ENCODE measurements at regions not wholly inside any gene's neighbourhood (a gene's known extent, or its start where the extent isn't known, plus 50 kb on each side); places are given as distances from the start of the nearest gene placed in this dataset.

GRCh38 chr3:6508410-6508759 is 352.5 kb upstream of the GRM7 start:
- no peak for TF ChIP-seq CTCF (IDR thresholded peaks at IDR 0.05; ENCODE audit: borderline replicate concordance, extremely low read depth, insufficient read depth)
- Histone ChIP-seq H3K36me3 (ENCODE audit: control insufficient read depth in 2 of 3, insufficient read depth in 3 of 3, low read length in 3 of 3) (no peaks in the 10 kb centered on the region), H3K27ac (ENCODE audit: low read depth in 2 of 2, low read length in 2 of 2) (no peak overlapping the region), H3K27me3 (ENCODE audit: control insufficient read depth, insufficient read depth, low read length) (no peaks in the 10 kb centered on the region), H3K4me1 (ENCODE audit: control insufficient read depth in 2 of 3, insufficient read depth in 2 of 3, low read depth in 1 of 3, low read length in 3 of 3) (no peaks in the 10 kb centered on the region), H3K4me3 (ENCODE audit: low read length in 3 of 3) (no peak overlapping the region), H3K9ac (ENCODE audit: low read length in 3 of 3) (no peak overlapping the region), H3K9me3 (ENCODE audit: control insufficient read depth in 2 of 3, insufficient read depth in 1 of 3, low read length in 3 of 3) (no peaks in the 10 kb centered on the region)
- intact Hi-C loops (cut with DNase I), result no loop called here
- FAIRE-seq, result no peak
- no peak for DNase-seq

GRCh38 chr3:6509576-6509975 is 351.3 kb upstream of the GRM7 start:
- no peak for TF ChIP-seq CTCF (IDR thresholded peaks at IDR 0.05; ENCODE audit: borderline replicate concordance, extremely low read depth, insufficient read depth)
- Histone ChIP-seq H3K9me3 (ENCODE audit: control insufficient read depth in 2 of 3, insufficient read depth in 1 of 3, low read length in 3 of 3) (no peaks in the 10 kb centered on the region), H3K27ac (ENCODE audit: low read depth in 2 of 2, low read length in 2 of 2) (no peak overlapping the region), H3K36me3 (ENCODE audit: control insufficient read depth in 2 of 3, insufficient read depth in 3 of 3, low read length in 3 of 3) (no peaks in the 10 kb centered on the region), H3K4me3 (ENCODE audit: low read length in 3 of 3) (no peak overlapping the region), H3K4me1 (ENCODE audit: control insufficient read depth in 2 of 3, insufficient read depth in 2 of 3, low read depth in 1 of 3, low read length in 3 of 3) (no peaks in the 10 kb centered on the region), H3K27me3 (ENCODE audit: control insufficient read depth, insufficient read depth, low read length) (no peaks in the 10 kb centered on the region), H3K9ac (ENCODE audit: low read length in 3 of 3) (no peak overlapping the region)
- FAIRE-seq (no peak), DNase-seq (no peak)
- intact Hi-C loops (cut with DNase I), result no loop called here

GRCh38 chr3:6510713-6511112 is 350.2 kb upstream of the GRM7 start:
- Histone ChIP-seq H3K9ac (ENCODE audit: low read length in 3 of 3) (no peak overlapping the region), H3K9me3 (ENCODE audit: control insufficient read depth in 2 of 3, insufficient read depth in 1 of 3, low read length in 3 of 3) (no peaks in the 10 kb centered on the region), H3K4me3 (ENCODE audit: low read length in 3 of 3) (no peak overlapping the region), H3K4me1 (ENCODE audit: control insufficient read depth in 2 of 3, insufficient read depth in 2 of 3, low read depth in 1 of 3, low read length in 3 of 3) (no peaks in the 10 kb centered on the region), H3K36me3 (ENCODE audit: control insufficient read depth in 2 of 3, insufficient read depth in 3 of 3, low read length in 3 of 3) (no peaks in the 10 kb centered on the region), H3K27ac (ENCODE audit: low read depth in 2 of 2, low read length in 2 of 2) (no peak overlapping the region), H3K27me3 (ENCODE audit: control insufficient read depth, insufficient read depth, low read length) (no peaks in the 10 kb centered on the region)
- no peak for TF ChIP-seq CTCF (IDR thresholded peaks at IDR 0.05; ENCODE audit: borderline replicate concordance, extremely low read depth, insufficient read depth)
- no peak for DNase-seq
- intact Hi-C loops (cut with DNase I), result no loop called here
- FAIRE-seq, result no peak

DNA sequence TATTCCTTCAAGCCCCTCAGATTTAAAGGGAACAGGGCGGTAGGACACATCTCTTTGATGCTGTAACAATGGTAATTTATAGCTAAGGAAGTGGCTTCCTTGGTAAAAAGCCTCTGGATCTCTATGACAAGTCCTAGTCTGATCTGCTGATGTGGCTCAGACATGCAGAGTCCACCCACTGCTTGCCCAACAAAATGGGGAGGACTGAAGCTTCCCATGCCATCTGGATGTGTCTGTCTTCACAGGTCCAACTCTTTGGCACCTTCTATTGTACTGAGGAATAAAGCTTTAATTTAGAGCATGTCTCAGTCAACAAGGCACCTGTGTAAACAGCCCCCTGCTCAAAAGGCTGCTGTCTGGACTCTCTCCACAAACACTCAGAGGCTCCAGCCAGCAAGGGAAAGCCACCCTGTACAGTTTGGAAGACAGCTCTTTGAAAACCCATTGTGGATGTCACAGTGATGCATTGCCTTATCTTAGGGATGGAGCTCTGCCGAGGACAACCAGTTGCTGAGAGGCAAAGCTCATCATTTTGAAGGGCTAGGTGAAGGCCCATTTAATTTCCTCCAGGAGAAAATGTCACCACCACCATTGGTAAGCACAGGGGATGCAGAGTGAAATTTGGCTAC is 348.6 kb upstream of the GRM7 start:
- TF ChIP-seq CTCF (IDR thresholded peaks at IDR 0.05; ENCODE audit: borderline replicate concordance, extremely low read depth, insufficient read depth), result no peak
- H3K27ac ChIP-seq (ENCODE audit: low read depth in 2 of 2, low read length in 2 of 2), result no peak overlapping the region
- FAIRE-seq, result no peak
- intact Hi-C loops (cut with DNase I), result no loop called here
- H3K36me3 ChIP-seq (ENCODE audit: control insufficient read depth in 2 of 3, insufficient read depth in 3 of 3, low read length in 3 of 3), result no peaks in the 10 kb centered on the region
- H3K9me3 ChIP-seq (ENCODE audit: control insufficient read depth in 2 of 3, insufficient read depth in 1 of 3, low read length in 3 of 3), result no peaks in the 10 kb centered on the region
- no peak overlapping the region for H3K4me3 ChIP-seq (ENCODE audit: low read length in 3 of 3)
- H3K9ac ChIP-seq (ENCODE audit: low read length in 3 of 3), result no peak overlapping the region
- H3K4me1 ChIP-seq (ENCODE audit: control insufficient read depth in 2 of 3, insufficient read depth in 2 of 3, low read depth in 1 of 3, low read length in 3 of 3), result no peaks in the 10 kb centered on the region
- no peak for DNase-seq
- no peaks in the 10 kb centered on the region for H3K27me3 ChIP-seq (ENCODE audit: control insufficient read depth, insufficient read depth, low read length)

Measured in kidney (tissue), 13 donors.